Stimulated activated naive B cell treated with anti-CD40 and anti-IgM and Interleukin-4, amounts not matched to agents 10 μg/mL and 1 μg/mL and 100 μg/mL, for 72 hours (primary cell): ENCODE measurements at regions not wholly inside any gene's neighbourhood (a gene's known extent, or its start where the extent isn't known, plus 50 kb on each side); places are given as distances from the start of the nearest gene placed in this dataset.

ENCODE experiments used
- ATAC-seq, 2 donors: fragments of 150-1000 bp; cut with Tn5 transposase; replicated peaks; 2 replicates each; pipeline ENCODE4 v1.10.0; 2021; ENCODE audit warnings: moderate library complexity in 1 of 2
- DNase-seq: peaks from one replicate; pipeline ENCODE4 v3.0.0; 2021
- H3K27ac Mint-ChIP-seq: one replicate; pipeline ENCODE4 v1.8.0; 2022; ENCODE audit warnings: mild to moderate bottlenecking, mixed read lengths
- H3K27me3 Mint-ChIP-seq, 2 donors: one replicate each; pipeline ENCODE4 v1.8.0; 2022; ENCODE audit warnings: mixed read lengths in 2 of 2
- H3K36me3 Mint-ChIP-seq, 2 donors: one replicate each; pipeline ENCODE4 v1.8.0; 2022; ENCODE audit warnings: mixed read lengths in 2 of 2, mild to moderate bottlenecking in 1 of 2
- H3K4me1 Mint-ChIP-seq, 2 donors: one replicate each; pipeline ENCODE4 v1.8.0; 2022; ENCODE audit warnings: mixed read lengths in 2 of 2, mild to moderate bottlenecking in 1 of 2
- H3K4me3 Mint-ChIP-seq, 2 donors: one replicate each; pipeline ENCODE4 v1.8.0; 2022; ENCODE audit warnings: mild to moderate bottlenecking in 2 of 2, mixed read lengths in 2 of 2, moderate library complexity in 1 of 2
- H3K9me3 Mint-ChIP-seq, 2 donors: one replicate each; pipeline ENCODE4 v1.8.0; 2022; ENCODE audit warnings: mixed read lengths in 2 of 2, mild to moderate bottlenecking in 1 of 2

- H3K4me3 Mint-ChIP-seq: no peak overlapping the region
These were observed 65.8 kb upstream of the IGSF21 start for GRCh38 chr1:18041685-18042355.

GRCh38 chr1:18043871-18044270 is 63.7 kb upstream of the IGSF21 start:
- ATAC-seq (no peak), DNase-seq (no peak)
- Mint-ChIP-seq H3K9me3 (peaks cover 0 to under 1% of the 10 kb centered on the region in 2 donors), H3K27me3 (peaks cover 13 to 28% of the 10 kb centered on the region in 2 donors), H3K4me1 (peaks cover 14 to 18% of the 10 kb centered on the region in 2 donors), H3K27ac (no peak overlapping the region), H3K36me3 (no peaks in the 10 kb centered on the region), H3K4me3 (no peak overlapping the region)

More at GRCh38 chr1:18041685-18042355, 65.8 kb upstream of the IGSF21 start:
- no peaks in the 10 kb centered on the region for H3K36me3 Mint-ChIP-seq
- ATAC-seq: no peak
- DNase-seq: no peak
- H3K27ac Mint-ChIP-seq: no peak overlapping the region
- H3K27me3 Mint-ChIP-seq: peaks cover 10 to 33% of the 10 kb centered on the region in 2 donors
- no peaks in the 10 kb centered on the region for H3K9me3 Mint-ChIP-seq
- peaks cover 14 to 28% of the 10 kb centered on the region in 2 donors for H3K4me1 Mint-ChIP-seq

- H3K36me3 Mint-ChIP-seq: no peaks in the 10 kb centered on the region
- peaks cover 5 to 6% of the 10 kb centered on the region in 2 donors for H3K9me3 Mint-ChIP-seq
- no peak for DNase-seq
- no peak overlapping the region for H3K4me3 Mint-ChIP-seq
- no peak for ATAC-seq
- peaks cover 14 to 18% of the 10 kb centered on the region in 2 donors for H3K4me1 Mint-ChIP-seq
- H3K27ac Mint-ChIP-seq: no peak overlapping the region
- H3K27me3 Mint-ChIP-seq: peaks cover 13 to 23% of the 10 kb centered on the region in 2 donors
These were observed 62.4 kb upstream of the IGSF21 start for GRCh38 chr1:18045203-18045602.

- peaks cover 5 to 6% of the 10 kb centered on the region in 2 donors for H3K9me3 Mint-ChIP-seq
- H3K4me1 Mint-ChIP-seq: peaks cover 14 to 16% of the 10 kb centered on the region in 2 donors
- H3K36me3 Mint-ChIP-seq: no peaks in the 10 kb centered on the region
- ATAC-seq (no peak), DNase-seq (no peak)
- no peak overlapping the region for H3K27ac Mint-ChIP-seq
- H3K27me3 Mint-ChIP-seq: peaks cover 13 to 23% of the 10 kb centered on the region in 2 donors
- no peak overlapping the region for H3K4me3 Mint-ChIP-seq
These were observed 62.0 kb upstream of the IGSF21 start for GRCh38 chr1:18045621-18046020.

- no peak overlapping the region for H3K4me3 Mint-ChIP-seq
- no peak overlapping the region for H3K27ac Mint-ChIP-seq
- DNase-seq: no peak
- peaks cover 0 to 5% of the 10 kb centered on the region in 2 donors for H3K4me1 Mint-ChIP-seq
- H3K9me3 Mint-ChIP-seq: peaks cover 5 to 6% of the 10 kb centered on the region in 2 donors
- H3K27me3 Mint-ChIP-seq: peaks cover 13 to 19% of the 10 kb centered on the region in 2 donors
- no peaks in the 10 kb centered on the region for H3K36me3 Mint-ChIP-seq
- ATAC-seq: no peak
These were observed 60.5 kb upstream of the IGSF21 start for GRCh38 chr1:18047122-18047521.

GRCh38 chr1:18049228-18049627 is 58.4 kb upstream of the IGSF21 start:
- peaks cover 6% of the 10 kb centered on the region in 2 donors for H3K9me3 Mint-ChIP-seq
- H3K4me1 Mint-ChIP-seq: no peaks in the 10 kb centered on the region
- DNase-seq (no peak), ATAC-seq (no peak)
- peaks cover 10 to 12% of the 10 kb centered on the region in 2 donors for H3K27me3 Mint-ChIP-seq
- no peak overlapping the region for H3K27ac Mint-ChIP-seq
- H3K4me3 Mint-ChIP-seq: no peak overlapping the region
- H3K36me3 Mint-ChIP-seq: no peaks in the 10 kb centered on the region

GRCh38 chr1:18052671-18053070 is 54.9 kb upstream of the IGSF21 start:
- no peak overlapping the region for H3K4me3 Mint-ChIP-seq
- no peak overlapping the region for H3K27ac Mint-ChIP-seq
- no peak for ATAC-seq
- peaks cover 1 to 8% of the 10 kb centered on the region in 2 donors for H3K27me3 Mint-ChIP-seq
- H3K4me1 Mint-ChIP-seq: no peaks in the 10 kb centered on the region
- no peaks in the 10 kb centered on the region for H3K36me3 Mint-ChIP-seq
- DNase-seq: no peak
- peaks cover 6 to 8% of the 10 kb centered on the region in 2 donors for H3K9me3 Mint-ChIP-seq

- ATAC-seq (no peak), DNase-seq (no peak)
- Mint-ChIP-seq H3K36me3 (no peaks in the 10 kb centered on the region), H3K27me3 (peaks cover 8 to 14% of the 10 kb centered on the region in 2 donors), H3K9me3 (peaks cover 0 to 3% of the 10 kb centered on the region in 2 donors), H3K27ac (no peak overlapping the region), H3K4me1 (no peaks in the 10 kb centered on the region), H3K4me3 (no peak overlapping the region)
These were observed 52.4 kb upstream of the IGSF21 start for GRCh38 chr1:18055156-18055555.

GRCh38 chr1:18056545-18056944 is 51.1 kb upstream of the IGSF21 start:
- no peak overlapping the region for H3K27ac Mint-ChIP-seq
- no peaks in the 10 kb centered on the region for H3K36me3 Mint-ChIP-seq
- no peak overlapping the region for H3K4me3 Mint-ChIP-seq
- peaks cover 8 to 14% of the 10 kb centered on the region in 2 donors for H3K27me3 Mint-ChIP-seq
- peaks cover 0 to 3% of the 10 kb centered on the region in 2 donors for H3K9me3 Mint-ChIP-seq
- H3K4me1 Mint-ChIP-seq: no peaks in the 10 kb centered on the region
- ATAC-seq (no peak), DNase-seq (no peak)

GRCh38 chr1:18057623-18058022 is 50.0 kb upstream of the IGSF21 start:
- Mint-ChIP-seq H3K36me3 (no peaks in the 10 kb centered on the region), H3K9me3 (peaks cover 0 to 5% of the 10 kb centered on the region in 2 donors), H3K4me1 (no peaks in the 10 kb centered on the region), H3K27me3 (peaks cover 8 to 14% of the 10 kb centered on the region in 2 donors), H3K4me3 (no peak overlapping the region), H3K27ac (no peak overlapping the region)
- no peak for ATAC-seq
- no peak for DNase-seq
